SK-N-SH (cell line): ENCODE measurements at regions not wholly inside any gene's neighbourhood (a gene's known extent, or its start where the extent isn't known, plus 50 kb on each side); places are given as distances from the start of the nearest gene placed in this dataset.

ENCODE experiments used
- CTCF ChIA-PET: fragments of 300-600, 350-600 bp; formaldehyde crosslinking; extraction: SDS; loops from one replicate; lab custom pipeline; 2021; lab: Yijun Ruan, JAX
- POLR2A ChIA-PET: fragments of 350-600 bp; sonication (Branson Sonifier 250); formaldehyde crosslinking; extraction: SDS; loops from one replicate; lab custom pipeline; 2020; ENCODE audit warnings: antibody characterized with exemption, inconsistent platforms; lab: Yijun Ruan, JAX
- DNase-seq: peaks from one replicate; pipeline ENCODE4 v3.0.0; 2012
- H2AFZ ChIP-seq: fragments of 200-600 bp; sonication (generic); 2 replicates; pipeline ENCODE4 v1.8.1; 2016; ENCODE audit warnings: antibody characterized with exemption, mild to moderate bottlenecking, low read depth
- H3F3A ChIP-seq: fragments of 200-600 bp; sonication (generic); replicated peaks from 2 replicates; pipeline ENCODE3; 2016; ENCODE audit warnings: antibody characterized with exemption, mild to moderate bottlenecking; ENCODE audit not compliant: insufficient read depth
- H3K27ac ChIP-seq, 2 experiments: fragments of 200-500 bp in 1 of 2; fragments of 200-600 bp in 1 of 2; sonication (Bioruptor generic) in 1 of 2; sonication (generic), shearing (Covaris generic) in 1 of 2; 2 replicates each; pipeline versions ENCODE4 v1.5.1 to v1.6.1; 2014 to 2016; ENCODE audit warnings: low read depth in 2 of 2, inconsistent platforms in 1 of 2, low read length in 1 of 2, mild to moderate bottlenecking in 1 of 2, mixed read lengths in 1 of 2
- H3K27me3 ChIP-seq: fragments of 200-600 bp; sonication (generic), shearing (Covaris generic); 2 replicates; pipeline ENCODE4 v1.6.1; 2016; ENCODE audit warnings: mixed run types; ENCODE audit not compliant: insufficient read depth
- H3K36me3 ChIP-seq, 2 experiments: fragments of 200-500 bp in 1 of 2; fragments of 200-600 bp in 1 of 2; sonication (Bioruptor generic) in 1 of 2; sonication (generic) in 1 of 2; replicated peaks in 1 of 2; 2 replicates each; pipeline versions ENCODE3 to v1.5.1; 2014 to 2016; ENCODE audit warnings: low read length in 1 of 2, mild to moderate bottlenecking in 1 of 2; ENCODE audit not compliant: insufficient read depth in 2 of 2, control insufficient read depth in 1 of 2
- H3K4me1 ChIP-seq, 2 experiments: fragments of 200-500 bp in 1 of 2; fragments of 200-600 bp in 1 of 2; sonication (Bioruptor generic) in 1 of 2; sonication (generic), shearing (Covaris generic) in 1 of 2; 2 replicates each; pipeline versions ENCODE4 v1.5.1 to v1.6.1; 2014 to 2016; ENCODE audit warnings: low read depth in 1 of 2, low read length in 1 of 2, mixed run types in 1 of 2; ENCODE audit not compliant: insufficient read depth in 2 of 2, control insufficient read depth in 1 of 2
- H3K4me2 ChIP-seq: fragments of 200-600 bp; sonication (generic), shearing (Covaris generic); 2 replicates; pipeline ENCODE4 v1.6.1; 2017; ENCODE audit warnings: mixed run types
- H3K4me3 ChIP-seq, 2 experiments: fragments of 200-500 bp in 1 of 2; fragments of 200-600 bp in 1 of 2; sonication (Bioruptor generic) in 1 of 2; sonication (generic), shearing (Covaris generic) in 1 of 2; 2 replicates each; pipeline versions ENCODE4 v1.5.1 to v1.8.1; 2014 to 2016; ENCODE audit warnings: low read depth in 2 of 2, inconsistent platforms in 1 of 2, low read length in 1 of 2, mild to moderate bottlenecking in 1 of 2, mixed read lengths in 1 of 2, moderate library complexity in 1 of 2
- H3K79me2 ChIP-seq: fragments of 200-600 bp; sonication (generic); 2 replicates; pipeline ENCODE4 v1.8.1; 2017; ENCODE audit warnings: mild to moderate bottlenecking; ENCODE audit not compliant: insufficient read depth
- H3K9ac ChIP-seq: fragments of 200-600 bp; sonication (generic); 2 replicates; pipeline ENCODE4 v1.6.1; 2017; ENCODE audit warnings: mixed run types
- H3K9me2 ChIP-seq: fragments of 200-600 bp; sonication (generic); 2 replicates; pipeline ENCODE4 v1.6.1; 2017; ENCODE audit warnings: mixed run types
- H3K9me3 ChIP-seq: fragments of 200-600 bp; sonication (generic); 2 replicates; pipeline ENCODE4 v1.6.1; 2017; ENCODE audit warnings: mixed run types, mild to moderate bottlenecking, moderate library complexity
- H4K20me1 ChIP-seq: fragments of 200-600 bp; sonication (generic); 2 replicates; pipeline ENCODE4 v1.6.1; 2017; ENCODE audit warnings: mild to moderate bottlenecking, mixed run types; ENCODE audit not compliant: insufficient read depth
- CHD2 ChIP-seq: fragments of 150-350 bp; IDR thresholded peaks from 2 replicates; pipeline ENCODE4 v1.6.1; 2018; ENCODE audit warnings: low read length; ENCODE audit not compliant: partially characterized antibody
- ELF1 ChIP-seq: IDR thresholded peaks from 2 replicates; pipeline ENCODE4 v1.4.0; 2012
- EP300 ChIP-seq, 2 experiments: IDR thresholded peaks; 2 replicates each; pipeline versions ENCODE4 v1.4.0 to v1.6.1; 2012; ENCODE audit warnings: borderline replicate concordance in 1 of 2, low read depth in 1 of 2, low read length in 1 of 2
- FOXM1 ChIP-seq: IDR thresholded peaks from 2 replicates; pipeline ENCODE4 v1.4.0; 2012; ENCODE audit warnings: low read depth, mild to moderate bottlenecking
- GATA2 ChIP-seq: sonication (generic); formaldehyde crosslinking; IDR thresholded peaks from 2 replicates; pipeline ENCODE4 v1.5.0; 2020; ENCODE audit warnings: mild to moderate bottlenecking, missing genetic modification reagents
- IRF3 ChIP-seq: fragments of 150-350 bp; IDR thresholded peaks from 2 replicates; pipeline ENCODE4 v1.6.1; 2016; ENCODE audit warnings: mild to moderate bottlenecking, low read depth, low read length
- MXI1 ChIP-seq: IDR thresholded peaks from 2 replicates; pipeline ENCODE4 v1.6.1; 2012; ENCODE audit warnings: mild to moderate bottlenecking, low read depth, low read length, improper control_type of control experiment
- NFIC ChIP-seq: IDR thresholded peaks from 2 replicates; pipeline ENCODE4 v1.4.0; 2012; ENCODE audit warnings: borderline replicate concordance
- POLR2AphosphoS5 ChIP-seq: IDR thresholded peaks from 2 replicates; pipeline ENCODE4 v1.6.1; 2012; ENCODE audit warnings: low read depth, low read length
- RAD21 ChIP-seq: IDR thresholded peaks from 2 replicates; pipeline ENCODE4 v1.6.1; 2012; ENCODE audit warnings: mild to moderate bottlenecking, low read length
- RCOR1 ChIP-seq: fragments of 150-350 bp; IDR thresholded peaks from 2 replicates; pipeline ENCODE4 v1.6.1; 2017; ENCODE audit warnings: antibody characterized with exemption, low read length
- REST ChIP-seq: IDR thresholded peaks from 2 replicates; pipeline ENCODE4 v1.6.1; 2012; ENCODE audit warnings: mild to moderate bottlenecking, low read depth, low read length, moderate library complexity
- RXRA ChIP-seq: IDR thresholded peaks from 2 replicates; pipeline ENCODE4 v1.4.0; 2012; ENCODE audit warnings: low read depth, mild to moderate bottlenecking, borderline replicate concordance
- SIN3A ChIP-seq: IDR thresholded peaks from 2 replicates; pipeline ENCODE4 v1.6.1; 2012; ENCODE audit warnings: low read depth, mild to moderate bottlenecking, low read length, moderate library complexity, borderline replicate concordance
- USF2 ChIP-seq: fragments of 150-350 bp; IDR thresholded peaks from 2 replicates; pipeline ENCODE4 v1.6.1; 2017; ENCODE audit warnings: antibody characterized with exemption, low read length, low read depth, borderline replicate concordance
- ZBTB33 ChIP-seq: IDR thresholded peaks from 2 replicates; pipeline ENCODE4 v1.4.0; 2012; ENCODE audit warnings: low read depth, borderline replicate concordance
- WGBS: methylation state at CpG from one replicate; pipeline ENCODE4 v1.1.6; 2017; ENCODE audit warnings: low lambda C conversion rate; 5-methylcytosine and 5-hydroxymethylcytosine counted together

- H4K20me1 ChIP-seq, result no peaks in the 10 kb centered on the region
- ChIA-PET CTCF (no interaction called here), POLR2A (no interaction called here)
- H3K27me3 ChIP-seq, result no peaks in the 10 kb centered on the region
- peaks cover 0 to 2% of the 10 kb centered on the region in 2 experiments; a peak in 1 of 4 replicates for H3K4me1 ChIP-seq
- H3K36me3 ChIP-seq, result no peaks in the 10 kb centered on the region
- H2AFZ ChIP-seq, result no peak overlapping the region
- no peak overlapping the region; a peak in 1 of 4 replicates for H3K27ac ChIP-seq
- no peak overlapping the region for H3K4me2 ChIP-seq
- no peak overlapping the region for H3K4me3 ChIP-seq
- no peaks in the 10 kb centered on the region for H3K79me2 ChIP-seq
- H3K9ac ChIP-seq, result no peak overlapping the region
- WGBS, result 50% methylated on average over 6 of the region's 6 CpGs
- H3K9me2 ChIP-seq, result no peaks in the 10 kb centered on the region
- no peak for TF ChIP-seq IRF3
- no peak for TF ChIP-seq REST
- TF ChIP-seq ZBTB33, result no peak
- no peak for TF ChIP-seq NFIC
- no peak for TF ChIP-seq POLR2AphosphoS5
- TF ChIP-seq MXI1, result no peak
- no peak for TF ChIP-seq RXRA
- TF ChIP-seq FOXM1, result no peak
- no peak for TF ChIP-seq SIN3A
- TF ChIP-seq RCOR1, result no peak
- TF ChIP-seq ELF1, result no peak
- TF ChIP-seq GATA2 (CRISPR knock-in tag), result peak; percentile 74
- TF ChIP-seq CHD2, result no peak
- 0 out of 2 replicates have a peak, but pooled peaks have one; percentile 6 for TF ChIP-seq RAD21
- peak in 1 of 2 experiments; percentile 30; a peak in 1 of 4 replicates for TF ChIP-seq EP300 (IDR thresholded peaks at IDR 0.05; ENCODE audit: borderline replicate concordance in 1 of 2, low read depth in 1 of 2, low read length in 1 of 2)
- no peak for TF ChIP-seq USF2
- H3F3A ChIP-seq, result no peaks in the 10 kb centered on the region
- no peak for DNase-seq
- H3K9me3 ChIP-seq, result no peaks in the 10 kb centered on the region
Measured at GRCh38 chr1:81327103-81327710, 473.5 kb upstream of the ADGRL2 start.
